DOHH2 (cell line): ENCODE measurements at regions not wholly inside any gene's neighbourhood (a gene's known extent, or its start where the extent isn't known, plus 50 kb on each side); places are given as distances from the start of the nearest gene placed in this dataset.

Experiments used
- CTCF ChIP-seq: fragments of 200-600 bp; sonication (generic); IDR thresholded peaks from one replicate; pipeline ENCODE4 v1.5.1; 2014; ENCODE audit warnings: antibody characterized with exemption, mild to moderate bottlenecking, low read depth, low read length; ENCODE audit not compliant: poor library complexity, severe bottlenecking
- EZH2phosphoT487 ChIP-seq: fragments of 200-600 bp; sonication (generic); IDR thresholded peaks from 2 replicates; pipeline ENCODE4 v1.6.1; 2017; ENCODE audit warnings: borderline replicate concordance, mild to moderate bottlenecking, antibody characterized with exemption, low read length, moderate library complexity, mixed read lengths

- TF ChIP-seq CTCF (no peak), EZH2phosphoT487 (no peak)
These were observed 112.2 kb upstream of the ARMC2 start for GRCh38 chr6:108736002-108736361.
